SJSA1 (cell line): ENCODE measurements at regions not wholly inside any gene's neighbourhood (a gene's known extent, or its start where the extent isn't known, plus 50 kb on each side); places are given as distances from the start of the nearest gene placed in this dataset.
"Not testable (repeated sequence)": the region's sequence is repeated elsewhere in the genome, so short reads cannot be mapped to it uniquely, and the experiment has no call there.

Experiments
- DNase-seq, 2 experiments: peaks; one replicate each; pipeline ENCODE4 v3.0.0-alpha.2; 2015 to 2020; ENCODE audit warnings: low spot score in 2 of 2, low read depth in 1 of 2
- H3K27ac ChIP-seq: fragments of 250-450 bp; sonication (Bioruptor Pico); 2 replicates; pipeline ENCODE4 v1.5.1; 2020; ENCODE audit warnings: mild to moderate bottlenecking, moderate library complexity
- H3K27me3 ChIP-seq: fragments of 250-450 bp; sonication (Bioruptor Pico); replicated peaks from 2 replicates; pipeline ENCODE4 v1.5.1; 2020; ENCODE audit warnings: mild to moderate bottlenecking, moderate library complexity
- H3K36me3 ChIP-seq: fragments of 250-450 bp; sonication (Bioruptor Pico); 2 replicates; pipeline ENCODE4 v1.5.1; 2020; ENCODE audit warnings: mild to moderate bottlenecking
- H3K4me1 ChIP-seq: fragments of 250-450 bp; sonication (Bioruptor Pico); replicated peaks from 2 replicates; pipeline ENCODE4 v1.6.1; 2021; ENCODE audit warnings: mild to moderate bottlenecking
- H3K4me3 ChIP-seq: fragments of 250-450 bp; sonication (Bioruptor Pico); 2 replicates; pipeline ENCODE4 v1.5.1; 2020; ENCODE audit warnings: mild to moderate bottlenecking
- H3K9me3 ChIP-seq: fragments of 250-450 bp; sonication (Bioruptor Pico); replicated peaks from 2 replicates; pipeline ENCODE4 v1.5.1; 2020; ENCODE audit warnings: mild to moderate bottlenecking

DNA sequence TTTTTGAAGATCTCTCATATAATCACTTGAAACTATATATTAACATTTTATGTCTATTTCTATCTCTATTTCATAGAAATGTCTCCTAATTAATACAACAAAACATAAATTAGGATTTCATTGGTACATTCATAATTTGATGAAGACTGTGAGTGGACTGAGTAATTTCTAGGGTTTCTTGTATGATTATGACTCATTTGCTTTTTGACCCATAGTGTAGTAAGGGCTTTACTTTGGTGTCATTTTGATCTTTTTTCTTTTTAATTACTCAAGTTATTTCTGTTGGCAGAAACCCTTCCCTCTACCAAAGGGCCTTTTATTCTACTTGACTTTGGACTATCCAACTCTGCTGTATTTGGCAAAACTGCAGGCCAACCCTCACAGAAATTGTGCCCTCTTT lies 207.9 kb upstream of the MAGEB16 start:
- H3K4me3 ChIP-seq, result no peak overlapping the region
- no peaks in the 10 kb centered on the region for H3K27me3 ChIP-seq
- no peak for DNase-seq
- no peak overlapping the region for H3K27ac ChIP-seq
- no peaks in the 10 kb centered on the region for H3K36me3 ChIP-seq
- no peaks in the 10 kb centered on the region for H3K9me3 ChIP-seq
- no peaks in the 10 kb centered on the region for H3K4me1 ChIP-seq

DNA sequence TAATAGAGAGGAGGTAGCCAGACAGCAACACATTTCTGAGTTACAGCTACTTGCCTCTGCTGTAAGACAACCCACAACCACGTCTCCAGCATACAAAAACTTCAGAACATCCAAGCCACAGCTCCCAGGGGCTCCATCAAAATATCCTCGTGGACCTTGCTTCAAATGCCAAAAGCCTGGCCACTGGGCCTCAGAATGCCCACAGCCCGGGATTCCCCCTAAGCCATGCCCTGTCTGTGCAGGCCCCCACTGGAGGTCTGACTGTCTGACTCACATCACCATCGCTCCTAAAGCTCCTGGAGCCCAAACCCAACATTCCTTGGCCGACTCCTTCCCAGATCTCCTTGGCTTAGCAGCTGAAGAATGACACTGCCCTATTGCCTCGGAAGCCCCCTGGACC lies 186.6 kb upstream of the MAGEB16 start:
- H3K27ac ChIP-seq, H3K4me1 ChIP-seq, H3K9me3 ChIP-seq, H3K27me3 ChIP-seq, DNase-seq, H3K36me3 ChIP-seq, H3K4me3 ChIP-seq: not testable (repeated sequence)

DNA sequence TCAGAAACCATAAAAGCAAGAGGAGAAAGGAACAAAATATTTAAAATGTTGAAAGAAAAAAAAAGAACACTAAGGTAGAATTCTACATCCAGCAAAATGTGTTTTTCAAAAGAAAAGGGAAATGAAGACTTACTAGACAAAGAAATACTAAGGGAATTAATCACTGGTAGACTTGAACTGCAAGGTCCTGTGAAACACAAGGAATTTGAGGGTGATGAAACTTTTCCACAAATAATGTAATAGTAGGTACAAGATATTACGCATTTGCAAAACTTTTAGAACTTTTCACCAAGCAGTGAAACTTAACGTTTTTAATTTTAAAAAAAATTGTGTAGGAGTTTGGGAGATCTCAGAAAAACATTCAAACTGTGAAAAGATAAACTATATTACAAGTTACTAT lies 180.3 kb upstream of the MAGEB16 start:
- no peak for DNase-seq
- H3K4me1 ChIP-seq, result no peaks in the 10 kb centered on the region
- H3K27ac ChIP-seq, result no peak overlapping the region
- no peaks in the 10 kb centered on the region for H3K27me3 ChIP-seq
- H3K36me3 ChIP-seq, result no peaks in the 10 kb centered on the region
- no peak overlapping the region for H3K4me3 ChIP-seq
- no peaks in the 10 kb centered on the region for H3K9me3 ChIP-seq

DNA sequence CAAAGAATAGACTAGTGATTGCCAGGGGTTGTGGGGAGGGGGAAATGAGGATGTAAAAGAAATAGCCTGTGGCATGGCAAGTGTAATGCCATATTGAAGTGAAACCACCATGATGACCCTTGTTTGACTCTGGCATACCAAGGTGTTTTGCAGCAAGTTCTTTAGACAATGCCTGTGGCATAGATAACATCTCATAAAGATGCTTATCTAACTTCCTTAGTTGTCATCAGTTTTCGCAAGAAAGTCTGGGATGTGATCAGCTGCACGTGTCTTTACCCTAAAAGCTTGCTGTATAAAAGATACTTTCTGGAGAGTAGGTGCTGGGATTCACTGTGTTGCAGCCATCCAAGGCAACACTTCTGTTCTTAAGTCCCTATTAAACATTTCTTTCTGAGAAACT lies 176.1 kb upstream of the MAGEB16 start:
- no peaks in the 10 kb centered on the region for H3K4me1 ChIP-seq
- no peaks in the 10 kb centered on the region for H3K9me3 ChIP-seq
- no peaks in the 10 kb centered on the region for H3K36me3 ChIP-seq
- H3K27ac ChIP-seq, result no peak overlapping the region
- H3K27me3 ChIP-seq, result no peaks in the 10 kb centered on the region
- DNase-seq, result no peak
- H3K4me3 ChIP-seq, result no peak overlapping the region

DNA sequence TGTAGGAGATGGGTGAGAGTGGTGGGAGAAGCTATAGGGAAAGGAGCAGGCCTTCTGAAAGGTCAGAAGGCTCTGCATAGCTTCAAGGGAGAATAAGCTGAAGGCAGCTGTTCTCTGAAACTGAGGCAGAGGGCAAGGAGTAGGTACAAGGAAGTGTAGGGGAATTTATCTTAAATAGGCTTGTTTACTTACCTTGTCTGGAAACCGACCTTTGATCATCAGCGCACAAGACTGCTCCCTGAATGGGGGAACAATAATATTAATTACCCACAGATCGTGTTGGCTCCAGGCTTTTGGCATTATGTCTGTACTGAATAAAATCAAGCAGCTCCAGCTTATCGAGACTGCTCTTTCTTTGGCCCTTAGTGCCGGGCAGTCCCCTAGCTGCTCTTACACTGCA lies 175.5 kb upstream of the MAGEB16 start:
- no peaks in the 10 kb centered on the region for H3K27me3 ChIP-seq
- H3K4me1 ChIP-seq, result no peaks in the 10 kb centered on the region
- no peaks in the 10 kb centered on the region for H3K36me3 ChIP-seq
- H3K4me3 ChIP-seq, result no peak overlapping the region
- H3K27ac ChIP-seq, result no peak overlapping the region
- H3K9me3 ChIP-seq, result no peaks in the 10 kb centered on the region
- DNase-seq, result no peak

DNA sequence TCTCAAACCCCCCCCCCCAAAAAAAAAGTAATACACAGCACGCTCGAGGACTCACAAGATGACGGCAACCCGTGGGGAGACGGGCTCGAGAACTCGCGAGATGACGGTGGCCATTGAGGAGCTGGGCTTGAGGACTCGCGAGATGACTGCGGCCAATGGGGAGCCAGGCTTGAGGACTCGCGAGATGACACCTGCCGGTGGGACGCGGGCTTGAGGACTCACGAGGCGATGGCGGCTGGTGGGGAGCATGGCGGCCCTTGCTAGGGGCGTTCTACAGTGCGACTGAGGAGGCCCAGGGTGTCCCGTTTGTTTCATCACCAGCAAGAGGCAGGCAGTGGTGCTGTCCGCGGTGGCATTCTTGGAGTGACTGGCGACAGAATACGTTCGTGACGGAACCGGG lies 172.4 kb upstream of the MAGEB16 start:
- H3K4me1 ChIP-seq, result no peaks in the 10 kb centered on the region
- H3K36me3 ChIP-seq, result no peaks in the 10 kb centered on the region
- no peak overlapping the region for H3K27ac ChIP-seq

DNA sequence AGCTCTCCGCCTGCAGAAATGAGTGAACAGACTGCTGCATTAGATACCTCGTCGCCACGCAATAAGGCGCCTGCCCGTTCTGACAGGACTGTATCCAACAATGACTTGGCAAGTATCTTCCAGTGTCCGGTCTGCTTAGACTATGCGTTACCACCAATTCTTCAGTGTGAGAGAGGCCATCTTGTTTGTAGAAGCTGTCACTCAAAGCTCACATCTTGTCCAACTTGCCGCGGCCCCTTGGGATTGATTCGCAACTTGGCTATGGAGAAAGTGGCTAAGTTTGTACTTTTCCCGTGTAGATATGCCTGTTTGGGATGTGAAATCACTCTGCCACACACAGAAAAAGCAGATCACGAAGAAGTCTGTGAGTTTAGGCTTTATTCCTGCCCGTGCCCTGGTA lies 172.0 kb upstream of the MAGEB16 start:
- H3K9me3 ChIP-seq, result no peaks in the 10 kb centered on the region
- no peaks in the 10 kb centered on the region for H3K4me1 ChIP-seq
- H3K36me3 ChIP-seq, result no peaks in the 10 kb centered on the region
- H3K27me3 ChIP-seq, result no peaks in the 10 kb centered on the region
- H3K27ac ChIP-seq, result no peak overlapping the region
- no peak for DNase-seq
- H3K4me3 ChIP-seq, result no peak overlapping the region

More for the DNA sequence above, 172.4 kb upstream of the MAGEB16 start:
- no peak for DNase-seq
- Histone ChIP-seq H3K4me3 (no peak overlapping the region), H3K9me3 (no peaks in the 10 kb centered on the region), H3K27me3 (no peaks in the 10 kb centered on the region)

DNA sequence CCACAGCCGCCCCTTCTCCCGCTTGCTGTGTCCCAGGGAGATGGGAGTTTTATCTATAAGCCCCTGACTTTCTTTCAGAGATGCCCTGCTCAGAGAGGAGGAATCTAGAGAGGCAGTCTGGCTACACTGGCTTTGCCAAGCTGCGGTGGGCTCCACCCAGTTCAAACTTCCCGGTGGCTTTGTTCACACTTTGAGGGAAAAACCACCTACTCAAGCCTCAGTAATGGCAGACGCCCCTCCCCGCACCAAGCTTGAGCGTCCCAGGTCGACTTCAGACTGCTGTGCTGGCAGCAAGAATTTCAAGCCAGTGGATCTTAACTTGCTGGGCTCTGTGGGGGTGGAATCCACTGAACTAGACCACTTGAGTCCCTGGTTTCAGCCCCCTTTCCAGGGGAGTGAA lies 162.2 kb upstream of the MAGEB16 start:
- DNase-seq, H3K4me3 ChIP-seq, H3K27me3 ChIP-seq, H3K9me3 ChIP-seq, H3K27ac ChIP-seq, H3K36me3 ChIP-seq, H3K4me1 ChIP-seq: not testable (repeated sequence)

DNA sequence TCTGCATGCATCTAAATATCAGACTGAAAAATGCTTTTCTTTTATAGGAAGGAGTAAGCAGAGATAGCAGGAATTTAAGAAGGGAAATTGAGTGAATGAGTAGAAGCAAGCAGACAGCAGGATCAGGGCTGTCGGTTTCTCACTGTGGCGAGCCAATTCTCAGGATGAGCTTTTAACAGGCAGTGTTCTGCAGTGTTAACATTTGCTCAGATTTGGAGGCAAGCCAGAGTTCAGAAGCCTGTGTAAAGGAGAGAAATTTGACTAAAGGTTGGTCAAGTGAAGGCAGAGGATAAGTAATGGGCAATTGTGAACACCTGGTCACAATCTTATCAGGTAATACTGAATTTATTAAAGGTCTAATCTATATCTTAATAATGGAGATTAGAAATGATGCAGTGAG lies 133.3 kb upstream of the MAGEB16 start:
- Histone ChIP-seq H3K4me1 (no peaks in the 10 kb centered on the region), H3K4me3 (no peak overlapping the region), H3K27ac (no peak overlapping the region), H3K27me3 (no peaks in the 10 kb centered on the region), H3K9me3 (no peaks in the 10 kb centered on the region), H3K36me3 (no peaks in the 10 kb centered on the region)
- no peak for DNase-seq

DNA sequence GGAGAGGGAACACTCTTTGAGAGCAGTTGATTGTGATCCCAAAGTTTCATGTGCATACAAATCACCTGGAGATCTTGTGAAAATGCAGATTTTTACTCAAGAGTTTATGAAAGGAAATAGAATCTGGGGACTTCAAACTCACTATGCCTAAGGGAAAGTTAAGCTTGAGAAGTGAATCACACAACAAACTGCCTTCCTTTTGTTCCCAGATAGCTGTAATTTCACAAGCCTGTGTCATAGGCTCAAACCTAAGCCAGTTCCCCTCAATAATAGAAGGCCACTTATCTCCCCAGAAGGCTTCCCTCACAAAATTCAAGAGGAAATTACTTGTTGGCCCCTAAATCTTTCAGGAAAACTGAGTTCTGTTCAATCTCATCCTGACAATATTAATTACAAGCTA lies 132.8 kb upstream of the MAGEB16 start:
- Histone ChIP-seq H3K4me1 (no peaks in the 10 kb centered on the region), H3K9me3 (no peaks in the 10 kb centered on the region), H3K27ac (no peak overlapping the region), H3K36me3 (no peaks in the 10 kb centered on the region), H3K27me3 (no peaks in the 10 kb centered on the region), H3K4me3 (no peak overlapping the region)
- DNase-seq, result no peak

DNA sequence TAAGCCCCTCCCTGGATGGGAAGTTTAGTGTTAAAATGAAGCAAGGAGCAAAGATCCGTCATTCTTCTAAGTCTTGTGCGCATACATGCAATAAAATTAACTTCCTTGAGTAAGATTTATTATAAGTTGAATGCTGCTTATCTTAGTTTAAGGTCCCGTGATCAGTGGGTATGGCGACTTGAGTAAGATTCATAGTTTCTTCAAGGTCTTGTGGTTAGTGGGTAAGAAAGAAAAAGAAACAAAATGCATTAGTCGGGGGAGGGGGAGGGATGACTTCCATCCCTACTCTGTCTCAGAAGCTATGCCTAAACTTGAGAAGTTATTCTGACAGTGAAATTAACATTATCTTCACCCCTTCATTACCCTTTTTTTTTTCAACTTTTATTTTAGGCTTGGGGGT lies 127.3 kb upstream of the MAGEB16 start:
- Histone ChIP-seq H3K9me3 (no peaks in the 10 kb centered on the region), H3K36me3 (no peaks in the 10 kb centered on the region), H3K4me3 (no peak overlapping the region), H3K4me1 (no peaks in the 10 kb centered on the region), H3K27ac (no peak overlapping the region), H3K27me3 (no peaks in the 10 kb centered on the region)
- DNase-seq, result no peak

DNA sequence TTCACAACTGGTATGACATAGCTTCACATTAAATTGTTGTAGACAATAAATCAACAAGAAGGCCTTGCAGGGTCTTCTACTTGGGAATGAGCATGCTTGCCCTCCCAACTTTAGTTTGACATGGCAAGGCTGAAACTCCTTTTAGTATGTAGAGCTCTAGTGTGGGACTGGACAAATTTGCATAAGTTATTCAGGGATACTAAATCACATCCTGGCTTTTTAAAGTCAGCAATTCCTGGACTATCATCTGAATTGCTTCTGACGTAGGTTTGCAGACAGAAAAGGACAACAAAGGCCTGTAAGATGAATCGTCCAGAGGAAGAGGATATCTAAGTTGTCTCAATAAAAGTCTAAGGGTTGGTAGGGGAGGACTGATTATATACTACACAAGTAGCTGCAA lies 123.0 kb upstream of the MAGEB16 start:
- Histone ChIP-seq H3K4me1 (no peaks in the 10 kb centered on the region), H3K27ac (no peak overlapping the region), H3K4me3 (no peak overlapping the region), H3K27me3 (no peaks in the 10 kb centered on the region), H3K36me3 (no peaks in the 10 kb centered on the region), H3K9me3 (no peaks in the 10 kb centered on the region)
- no peak for DNase-seq

DNA sequence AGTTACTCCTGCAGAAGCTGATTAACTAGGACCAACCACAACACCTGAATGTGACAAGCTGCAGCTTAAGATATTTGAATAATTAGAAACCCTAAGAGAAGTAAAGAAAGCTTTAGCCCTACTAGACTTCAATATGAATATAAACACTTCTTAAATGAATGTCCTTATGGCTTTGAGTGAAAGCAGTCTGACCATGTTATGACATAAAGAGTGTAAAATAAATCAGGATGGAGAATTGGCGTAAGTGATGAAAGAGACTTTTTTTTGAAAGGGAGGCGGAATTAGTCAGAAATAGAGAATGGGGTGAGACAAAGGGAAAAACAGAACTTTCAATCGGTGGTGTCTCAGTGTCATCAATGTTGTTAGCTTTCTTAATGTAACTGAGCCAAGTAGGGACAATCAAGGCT lies 117.2 kb upstream of the MAGEB16 start:
- H3K4me3 ChIP-seq, result no peak overlapping the region
- no peaks in the 10 kb centered on the region for H3K27me3 ChIP-seq
- no peaks in the 10 kb centered on the region for H3K4me1 ChIP-seq
- H3K27ac ChIP-seq, result no peak overlapping the region
- no peak for DNase-seq
- H3K9me3 ChIP-seq, result no peaks in the 10 kb centered on the region
- H3K36me3 ChIP-seq, result no peaks in the 10 kb centered on the region

DNA sequence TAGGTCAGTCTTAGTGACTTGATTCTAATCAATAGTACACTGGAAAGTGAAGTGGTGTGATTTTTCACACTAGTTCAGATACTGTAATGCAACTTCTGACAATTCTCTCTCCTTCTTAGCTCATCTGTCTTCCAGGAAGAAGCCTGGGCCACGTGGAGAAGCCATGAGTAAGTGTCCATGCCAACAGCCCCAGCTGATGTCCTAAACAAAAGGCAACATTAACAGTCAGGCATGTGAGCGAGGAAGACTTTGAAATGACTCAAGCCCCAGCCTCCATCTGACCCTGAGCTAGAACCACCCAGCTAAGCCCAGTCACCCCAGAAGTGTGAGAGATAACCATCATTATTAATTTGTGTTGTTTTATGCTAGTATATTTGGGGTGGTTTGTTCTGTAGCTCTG lies 115.7 kb upstream of the MAGEB16 start:
- Histone ChIP-seq H3K27me3 (no peaks in the 10 kb centered on the region), H3K27ac (no peak overlapping the region), H3K4me1 (no peaks in the 10 kb centered on the region), H3K9me3 (no peaks in the 10 kb centered on the region), H3K4me3 (no peak overlapping the region), H3K36me3 (no peaks in the 10 kb centered on the region)
- no peak for DNase-seq

DNA sequence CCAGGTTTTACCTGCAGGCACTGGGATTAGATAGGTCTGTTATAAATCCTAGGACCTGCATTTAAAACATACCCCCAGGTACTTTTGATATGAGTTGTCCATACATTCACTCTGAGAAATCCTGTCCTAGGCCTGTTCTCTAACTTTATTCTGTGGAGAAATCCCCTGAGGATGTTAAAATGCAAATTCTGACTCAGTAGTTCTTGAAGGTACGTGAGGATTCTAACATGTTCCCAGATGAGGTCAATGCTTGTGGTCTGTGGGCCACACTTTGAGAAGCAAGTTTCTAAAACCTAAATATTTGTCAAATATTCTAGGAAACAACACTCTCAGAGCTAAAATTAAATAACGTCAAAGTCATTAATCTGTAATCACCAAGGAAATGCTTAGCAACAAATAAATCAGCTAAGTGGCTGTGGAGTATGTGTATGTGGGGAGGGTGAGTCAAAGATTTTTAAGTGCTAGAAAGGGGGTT lies 101.3 kb upstream of the MAGEB16 start:
- Histone ChIP-seq H3K4me1 (no peaks in the 10 kb centered on the region), H3K4me3 (no peak overlapping the region), H3K9me3 (no peaks in the 10 kb centered on the region), H3K27ac (no peak overlapping the region), H3K36me3 (no peaks in the 10 kb centered on the region), H3K27me3 (no peaks in the 10 kb centered on the region)
- no peak for DNase-seq
